ENCODE measurements at regions not wholly inside any gene's neighbourhood (a gene's known extent, or its start where the extent isn't known, plus 50 kb on each side); places are given as distances from the start of the nearest gene placed in this dataset.

- H3K4me3 ChIP-seq (ENCODE audit: low read length) = no peak overlapping the region
- H3K9me3 ChIP-seq (ENCODE audit: control insufficient read depth in 1 of 2, insufficient read depth in 1 of 2, low read length in 2 of 2) = peaks cover 0 to 4% of the 10 kb centered on the region in 2 experiments
- no peaks in the 10 kb centered on the region for H3K4me1 ChIP-seq (ENCODE audit: insufficient read depth, low read length)
- ChIA-PET CTCF (no interaction called here), POLR2A (no interaction called here)
- no peak overlapping the region for H3K4me3 Mint-ChIP-seq
- TF ChIP-seq CTCF (IDR thresholded peaks at IDR 0.05) = no peak
- H3K27me3 ChIP-seq (ENCODE audit: control insufficient read depth in 1 of 2, insufficient read depth in 2 of 2, low read length in 2 of 2) = no peaks in the 10 kb centered on the region
- no peaks in the 10 kb centered on the region for H3K36me3 Mint-ChIP-seq (ENCODE audit: low read depth)
- H3K4me1 Mint-ChIP-seq (ENCODE audit: low read depth) = no peaks in the 10 kb centered on the region
- intact Hi-C loops (cut with DNase I, micrococcal nuclease) = no loop called here
- DNase-seq (no peak), ATAC-seq (ENCODE audit: poor library complexity) (no peak)
- no peak overlapping the region for H3K27ac ChIP-seq (ENCODE audit: low read depth in 1 of 2, low read length in 2 of 2)
- no peak overlapping the region for H3K27ac Mint-ChIP-seq
- H3K9me3 Mint-ChIP-seq = no peaks in the 10 kb centered on the region
- no peaks in the 10 kb centered on the region for H3K36me3 ChIP-seq (ENCODE audit: insufficient read depth, low read length)
- H3K27me3 Mint-ChIP-seq = no peaks in the 10 kb centered on the region
Observed at GRCh38 chr1:96352733-96353132, 368.9 kb upstream of the PTBP2 start.

GRCh38 chr1:96355521-96355920, 366.1 kb upstream of the PTBP2 start:
- Mint-ChIP-seq H3K9me3 (no peaks in the 10 kb centered on the region), H3K27ac (no peak overlapping the region), H3K4me3 (no peak overlapping the region), H3K36me3 (ENCODE audit: low read depth) (no peaks in the 10 kb centered on the region), H3K27me3 (no peaks in the 10 kb centered on the region), H3K4me1 (ENCODE audit: low read depth) (no peaks in the 10 kb centered on the region)
- ChIA-PET POLR2A (no interaction called here), CTCF (no interaction called here)
- intact Hi-C loops (cut with DNase I, micrococcal nuclease) = no loop called here
- no peak for TF ChIP-seq CTCF (IDR thresholded peaks at IDR 0.05)
- DNase-seq (no peak), ATAC-seq (ENCODE audit: poor library complexity) (no peak)
- H3K4me1 ChIP-seq (ENCODE audit: insufficient read depth, low read length) = no peaks in the 10 kb centered on the region
- H3K36me3 ChIP-seq (ENCODE audit: insufficient read depth, low read length) = no peaks in the 10 kb centered on the region
- no peaks in the 10 kb centered on the region for H3K9me3 ChIP-seq (ENCODE audit: control insufficient read depth in 1 of 2, insufficient read depth in 1 of 2, low read length in 2 of 2)
- no peak overlapping the region for H3K4me3 ChIP-seq (ENCODE audit: low read length)
- H3K27ac ChIP-seq (ENCODE audit: low read depth in 1 of 2, low read length in 2 of 2) = no peak overlapping the region
- H3K27me3 ChIP-seq (ENCODE audit: control insufficient read depth in 1 of 2, insufficient read depth in 2 of 2, low read length in 2 of 2) = no peaks in the 10 kb centered on the region

- intact Hi-C loops (cut with DNase I, micrococcal nuclease) = no loop called here
- Histone ChIP-seq H3K36me3 (ENCODE audit: insufficient read depth, low read length) (no peaks in the 10 kb centered on the region), H3K9me3 (ENCODE audit: control insufficient read depth in 1 of 2, insufficient read depth in 1 of 2, low read length in 2 of 2) (no peaks in the 10 kb centered on the region), H3K27ac (ENCODE audit: low read depth in 1 of 2, low read length in 2 of 2) (no peak overlapping the region), H3K4me1 (ENCODE audit: insufficient read depth, low read length) (no peaks in the 10 kb centered on the region), H3K4me3 (ENCODE audit: low read length) (no peak overlapping the region), H3K27me3 (ENCODE audit: control insufficient read depth in 1 of 2, insufficient read depth in 2 of 2, low read length in 2 of 2) (no peaks in the 10 kb centered on the region)
- ATAC-seq (ENCODE audit: poor library complexity) (no peak), DNase-seq (no peak)
- no peak overlapping the region for H3K4me3 Mint-ChIP-seq
- no peaks in the 10 kb centered on the region for H3K9me3 Mint-ChIP-seq
- H3K27me3 Mint-ChIP-seq = no peaks in the 10 kb centered on the region
- H3K27ac Mint-ChIP-seq = no peak overlapping the region
- no peak for TF ChIP-seq CTCF (IDR thresholded peaks at IDR 0.05)
- CTCF ChIA-PET = no interaction called here
- no peaks in the 10 kb centered on the region for H3K36me3 Mint-ChIP-seq (ENCODE audit: low read depth)
- no peaks in the 10 kb centered on the region for H3K4me1 Mint-ChIP-seq (ENCODE audit: low read depth)
- POLR2A ChIA-PET = no interaction called here
Observed at GRCh38 chr1:96355961-96356360, 365.6 kb upstream of the PTBP2 start.
